Neural progenitor cell (in vitro differentiated cells): ENCODE measurements at regions not wholly inside any gene's neighbourhood (a gene's known extent, or its start where the extent isn't known, plus 50 kb on each side); places are given as distances from the start of the nearest gene placed in this dataset.

Experiments
- DNase-seq: peaks from one replicate; pipeline ENCODE4 v3.0.0-alpha.2; 2016; ENCODE audit warnings: low spot score
- H2AFZ ChIP-seq: fragments of 200-600 bp; sonication (generic); replicated peaks from 2 replicates; pipeline ENCODE4 v1.6.1; 2016; ENCODE audit warnings: antibody characterized with exemption
- H3F3A ChIP-seq: fragments of 200-600 bp; sonication (generic); 2 replicates; pipeline ENCODE4 v1.6.1; 2016; ENCODE audit warnings: antibody characterized with exemption, low read depth
- H3K27ac ChIP-seq: fragments of 200-600 bp; sonication (generic); 2 replicates; pipeline ENCODE4 v1.5.1; 2016; ENCODE audit warnings: mild to moderate bottlenecking
- H3K27me3 ChIP-seq: fragments of 200-600 bp; sonication (generic); 2 replicates; pipeline ENCODE4 v1.6.1; 2016; ENCODE audit warnings: mild to moderate bottlenecking, moderate library complexity
- H3K36me3 ChIP-seq: fragments of 200-600 bp; sonication (generic); 2 replicates; pipeline ENCODE4 v1.5.1; 2016
- H3K4me1 ChIP-seq: fragments of 200-600 bp; sonication (generic); 2 replicates; pipeline ENCODE4 v1.6.1; 2016; ENCODE audit warnings: mixed run types
- H3K4me2 ChIP-seq: fragments of 200-600 bp; sonication (generic); 2 replicates; pipeline ENCODE4 v1.6.1; 2016
- H3K4me3 ChIP-seq: fragments of 200-600 bp; sonication (generic); 2 replicates; pipeline ENCODE4 v1.5.1; 2016
- H3K79me2 ChIP-seq: fragments of 200-600 bp; sonication (generic); 2 replicates; pipeline ENCODE4 v1.6.1; 2016; ENCODE audit warnings: low read depth
- H3K9ac ChIP-seq: fragments of 200-600 bp; sonication (generic); 2 replicates; pipeline ENCODE4 v1.6.1; 2016
- H3K9me3 ChIP-seq: fragments of 200-600 bp; sonication (generic); 2 replicates; pipeline ENCODE4 v1.5.1; 2016; ENCODE audit warnings: low read depth
- H4K20me1 ChIP-seq: fragments of 200-600 bp; sonication (generic); 2 replicates; pipeline ENCODE4 v1.6.1; 2016; ENCODE audit warnings: low read depth
- H3K27ac Mint-ChIP-seq: 3 replicates; pipeline ENCODE4 v1.8.0; 2021; ENCODE audit warnings: mixed read lengths
- H3K27me3 Mint-ChIP-seq: 2 replicates; pipeline ENCODE4 v1.8.0; 2022; ENCODE audit warnings: low read depth, mild to moderate bottlenecking, inconsistent platforms, moderate library complexity, mixed read lengths; ENCODE audit not compliant: insufficient read depth
- H3K36me3 Mint-ChIP-seq: 3 replicates; pipeline ENCODE4 v1.8.0; 2021; ENCODE audit warnings: mixed read lengths
- H3K4me1 Mint-ChIP-seq: 3 replicates; pipeline ENCODE4 v1.8.0; 2021; ENCODE audit warnings: mixed read lengths
- H3K4me3 Mint-ChIP-seq: 3 replicates; pipeline ENCODE4 v1.8.0; 2021; ENCODE audit warnings: mild to moderate bottlenecking, moderate library complexity, mixed read lengths
- H3K9me3 Mint-ChIP-seq: 3 replicates; pipeline ENCODE4 v1.8.0; 2020; ENCODE audit warnings: mixed read lengths
- EZH2 ChIP-seq: fragments of 200-600 bp; sonication (generic); IDR thresholded peaks from 2 replicates; pipeline ENCODE4 v1.6.1; 2017; ENCODE audit warnings: antibody characterized with exemption, mild to moderate bottlenecking, moderate library complexity
- EZH2phosphoT487 ChIP-seq: fragments of 200-600 bp; sonication (generic); IDR thresholded peaks from 2 replicates; pipeline ENCODE4 v1.6.1; 2017; ENCODE audit warnings: antibody characterized with exemption
- TF ChIP-seq, protein P1 (sequence below): fragments of 200-600 bp; sonication (generic); IDR thresholded peaks from 2 replicates; pipeline ENCODE4 v1.5.1; 2017; ENCODE audit warnings: antibody characterized with exemption, mild to moderate bottlenecking

DNA sequence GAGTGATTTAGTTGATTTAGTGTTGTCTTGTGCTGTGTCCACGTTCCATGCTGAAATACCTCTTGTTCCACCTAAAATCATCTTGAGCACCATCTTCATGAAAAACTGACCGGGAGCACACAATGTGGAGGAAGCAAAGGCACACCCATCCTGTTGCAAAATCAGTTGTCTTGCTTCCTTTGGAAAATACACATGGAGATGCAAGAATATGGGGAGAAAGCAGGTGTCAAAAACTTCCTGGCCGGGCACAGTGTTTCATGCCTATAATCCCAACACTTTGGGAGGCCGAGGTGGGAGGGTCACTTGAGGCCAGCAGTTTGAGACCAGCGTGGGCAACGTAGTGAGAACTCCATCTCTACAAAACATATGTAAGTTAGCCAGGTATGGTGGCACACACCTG lies 151.1 kb downstream of the C11orf91 start:
- H3K36me3 Mint-ChIP-seq = peaks cover 5% of the 10 kb centered on the region
- H2AFZ ChIP-seq = no peak overlapping the region
- H3K4me3 Mint-ChIP-seq = no peak overlapping the region
- H3K9me3 Mint-ChIP-seq = no peaks in the 10 kb centered on the region
- no peaks in the 10 kb centered on the region for H4K20me1 ChIP-seq
- no peaks in the 10 kb centered on the region for H3K36me3 ChIP-seq
- H3K27ac ChIP-seq = no peak overlapping the region
- H3K27me3 Mint-ChIP-seq = no peaks in the 10 kb centered on the region
- no peaks in the 10 kb centered on the region for H3F3A ChIP-seq
- H3K9me3 ChIP-seq = no peaks in the 10 kb centered on the region
- H3K27me3 ChIP-seq = no peaks in the 10 kb centered on the region
- peaks cover 14% of the 10 kb centered on the region for H3K4me1 Mint-ChIP-seq
- no peak for DNase-seq
- no peaks in the 10 kb centered on the region for H3K4me1 ChIP-seq
- H3K4me2 ChIP-seq = no peak overlapping the region
- H3K4me3 ChIP-seq = no peak overlapping the region
- H3K9ac ChIP-seq = no peak overlapping the region
- no peak overlapping the region for H3K27ac Mint-ChIP-seq
- H3K79me2 ChIP-seq = no peaks in the 10 kb centered on the region
- TF ChIP-seq EZH2phosphoT487 (no peak), EZH2 (no peak)
- TF ChIP-seq, protein P1, sequence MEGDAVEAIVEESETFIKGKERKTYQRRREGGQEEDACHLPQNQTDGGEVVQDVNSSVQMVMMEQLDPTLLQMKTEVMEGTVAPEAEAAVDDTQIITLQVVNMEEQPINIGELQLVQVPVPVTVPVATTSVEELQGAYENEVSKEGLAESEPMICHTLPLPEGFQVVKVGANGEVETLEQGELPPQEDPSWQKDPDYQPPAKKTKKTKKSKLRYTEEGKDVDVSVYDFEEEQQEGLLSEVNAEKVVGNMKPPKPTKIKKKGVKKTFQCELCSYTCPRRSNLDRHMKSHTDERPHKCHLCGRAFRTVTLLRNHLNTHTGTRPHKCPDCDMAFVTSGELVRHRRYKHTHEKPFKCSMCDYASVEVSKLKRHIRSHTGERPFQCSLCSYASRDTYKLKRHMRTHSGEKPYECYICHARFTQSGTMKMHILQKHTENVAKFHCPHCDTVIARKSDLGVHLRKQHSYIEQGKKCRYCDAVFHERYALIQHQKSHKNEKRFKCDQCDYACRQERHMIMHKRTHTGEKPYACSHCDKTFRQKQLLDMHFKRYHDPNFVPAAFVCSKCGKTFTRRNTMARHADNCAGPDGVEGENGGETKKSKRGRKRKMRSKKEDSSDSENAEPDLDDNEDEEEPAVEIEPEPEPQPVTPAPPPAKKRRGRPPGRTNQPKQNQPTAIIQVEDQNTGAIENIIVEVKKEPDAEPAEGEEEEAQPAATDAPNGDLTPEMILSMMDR = no peak

DNA sequence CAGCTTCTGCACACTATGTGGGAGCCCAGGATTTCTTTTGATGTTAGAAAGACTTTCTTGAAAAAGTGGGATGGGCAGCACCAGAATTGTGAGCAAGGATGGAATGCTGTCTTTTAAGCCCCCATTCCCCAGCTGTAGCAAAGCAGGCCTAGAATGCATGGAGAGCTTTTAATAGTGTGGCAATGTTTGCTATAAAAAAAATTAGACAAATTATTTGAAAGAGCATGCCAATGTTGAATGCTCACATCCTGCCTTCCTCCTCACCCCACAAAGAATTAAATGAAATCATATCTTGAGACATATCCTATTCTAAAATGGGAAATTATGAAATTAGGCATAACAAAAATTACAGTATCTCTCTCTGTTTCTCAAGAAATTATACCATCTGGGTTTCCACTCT lies 154.7 kb downstream of the C11orf91 start:
- H3K27ac ChIP-seq = no peak overlapping the region
- TF ChIP-seq, protein P1 = no peak
- TF ChIP-seq EZH2phosphoT487 = no peak
- no peak for TF ChIP-seq EZH2
- no peak for DNase-seq

DNA sequence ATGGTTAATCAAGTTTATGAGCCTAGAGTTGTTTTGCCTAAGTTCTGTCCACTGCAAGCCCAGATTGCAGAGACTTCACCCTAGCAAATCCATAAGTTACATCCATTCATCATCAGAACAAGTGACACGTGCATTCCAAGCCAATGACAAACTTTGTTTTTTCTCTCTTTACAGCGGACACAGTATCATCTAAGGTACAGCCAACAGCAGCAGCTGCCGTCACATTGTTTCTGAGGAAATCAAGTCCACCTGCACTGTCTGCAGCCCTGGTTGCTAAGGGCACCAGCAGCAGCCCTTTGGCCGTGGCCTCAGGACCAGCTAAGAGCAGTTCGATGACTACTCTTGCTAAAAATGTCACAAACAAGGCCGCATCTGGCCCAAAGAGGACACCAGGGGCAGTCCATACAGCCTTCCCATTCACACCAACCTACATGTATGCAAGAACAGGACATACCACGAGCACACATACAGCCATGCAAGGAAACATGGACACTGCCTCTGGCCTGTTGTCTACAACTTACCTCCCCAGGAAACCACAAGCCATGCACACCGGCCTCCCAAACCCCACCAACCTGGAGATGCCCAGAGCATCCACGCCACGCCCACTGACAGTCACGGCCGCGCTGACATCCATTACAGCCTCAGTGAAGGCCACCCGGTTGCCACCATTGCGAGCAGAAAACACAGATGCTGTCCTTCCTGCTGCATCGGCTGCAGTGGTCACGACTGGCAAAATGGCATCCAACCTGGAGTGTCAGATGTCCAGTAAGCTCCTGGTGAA lies 155.8 kb downstream of the C11orf91 start:
- no peaks in the 10 kb centered on the region for H3K79me2 ChIP-seq
- no peaks in the 10 kb centered on the region for H3F3A ChIP-seq
- H3K27ac ChIP-seq = no peak overlapping the region
- no peaks in the 10 kb centered on the region for H3K4me1 ChIP-seq
- DNase-seq = no peak
- H2AFZ ChIP-seq = no peak overlapping the region
- H3K9me3 Mint-ChIP-seq = no peaks in the 10 kb centered on the region
- H3K4me2 ChIP-seq = no peak overlapping the region
- no peak overlapping the region for H3K9ac ChIP-seq
- peaks cover 7% of the 10 kb centered on the region for H3K36me3 Mint-ChIP-seq
- H3K4me3 ChIP-seq = no peak overlapping the region
- no peaks in the 10 kb centered on the region for H4K20me1 ChIP-seq
- TF ChIP-seq, protein P1 = no peak
- no peak for TF ChIP-seq EZH2phosphoT487
- no peak for TF ChIP-seq EZH2
- H3K9me3 ChIP-seq = no peaks in the 10 kb centered on the region
- H3K27me3 Mint-ChIP-seq = peaks cover 5% of the 10 kb centered on the region
- peaks cover 14% of the 10 kb centered on the region for H3K4me1 Mint-ChIP-seq
- peak overlapping the region; percentile 23 for H3K27ac Mint-ChIP-seq
- H3K4me3 Mint-ChIP-seq = no peak overlapping the region
- no peaks in the 10 kb centered on the region for H3K36me3 ChIP-seq
- no peaks in the 10 kb centered on the region for H3K27me3 ChIP-seq

More for the DNA sequence above, 154.7 kb downstream of the C11orf91 start:
- Histone ChIP-seq H3K79me2 (no peaks in the 10 kb centered on the region), H3K27me3 (no peaks in the 10 kb centered on the region), H4K20me1 (no peaks in the 10 kb centered on the region), H3K9ac (no peak overlapping the region), H3K4me2 (no peak overlapping the region), H2AFZ (no peak overlapping the region), H3K4me3 (no peak overlapping the region), H3K36me3 (no peaks in the 10 kb centered on the region), H3F3A (no peaks in the 10 kb centered on the region), H3K4me1 (no peaks in the 10 kb centered on the region), H3K9me3 (no peaks in the 10 kb centered on the region)
- H3K27me3 Mint-ChIP-seq = peaks cover 5% of the 10 kb centered on the region
- H3K4me3 Mint-ChIP-seq = no peak overlapping the region
- H3K9me3 Mint-ChIP-seq = no peaks in the 10 kb centered on the region
- H3K4me1 Mint-ChIP-seq = peaks cover 14% of the 10 kb centered on the region
- peaks cover 7% of the 10 kb centered on the region for H3K36me3 Mint-ChIP-seq
- no peak overlapping the region for H3K27ac Mint-ChIP-seq
